GM11168 (cell line): ENCODE measurements at regions not wholly inside any gene's neighbourhood (a gene's known extent, or its start where the extent isn't known, plus 50 kb on each side); places are given as distances from the start of the nearest gene placed in this dataset.
"Not testable (repeated sequence)": the region's sequence is repeated elsewhere in the genome, so short reads cannot be mapped to it uniquely, and the experiment has no call there.

Experiments
- in situ Hi-C: fragments of 300-500 bp; cut with MboI; formaldehyde crosslinking; loops from one replicate; pipeline ENCODE4 v1.12.0; 2022; ENCODE audit warnings: low sequenced_read_pairs; ENCODE audit not compliant: unreplicated experiment

DNA sequence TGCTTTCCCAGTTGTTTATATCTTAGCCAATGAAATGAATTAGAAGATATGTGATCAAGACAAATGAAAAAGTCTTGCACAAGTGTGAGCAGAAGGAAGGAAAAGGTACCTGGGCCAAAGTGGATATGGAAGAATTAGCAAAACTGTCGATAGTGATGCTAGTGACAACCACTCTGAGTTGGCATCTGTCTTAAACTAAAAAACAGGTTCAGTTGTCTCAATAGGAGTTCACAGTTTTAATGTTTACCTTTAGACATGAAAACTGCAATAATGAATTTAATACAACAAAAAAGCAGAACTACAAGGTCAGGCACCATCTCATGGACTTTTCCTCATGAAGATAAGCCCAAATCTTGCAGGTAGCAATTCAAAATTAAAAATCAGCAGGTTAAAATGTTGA, 688.5 kb downstream of the EFNB2 start:
- in situ Hi-C loops = no loop called here

GRCh38 chr13:105841286-105841685, 694.2 kb downstream of the EFNB2 start:
- in situ Hi-C loops = no loop called here

DNA sequence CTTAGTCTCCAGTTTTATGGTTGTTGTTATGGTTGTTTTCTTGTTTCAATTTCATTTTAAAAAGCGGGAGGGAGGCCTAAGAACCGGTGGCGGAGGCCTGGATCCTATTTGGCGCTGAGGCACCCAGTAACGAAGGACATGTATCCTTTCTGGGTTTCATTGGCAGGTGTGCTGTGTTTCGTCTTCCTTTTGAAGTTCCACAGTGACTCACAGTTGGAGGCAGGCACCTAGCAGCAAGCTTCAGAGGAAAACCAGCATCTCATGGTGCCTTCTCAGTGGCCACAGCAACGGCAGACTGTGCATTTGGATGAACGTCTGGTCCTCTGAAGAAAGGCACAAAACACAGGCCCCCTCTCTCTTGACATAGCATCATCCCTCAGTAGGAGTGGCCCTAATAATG, 697.2 kb downstream of the EFNB2 start:
- in situ Hi-C loops = no loop called here

GRCh38 chr13:105837295-105837694, 698.2 kb downstream of the EFNB2 start:
- in situ Hi-C loops = not testable (repeated sequence)

GRCh38 chr13:105830821-105831220, 704.6 kb downstream of the EFNB2 start:
- in situ Hi-C loops = no loop called here

GRCh38 chr13:105827111-105827809, 708.2 kb downstream of the EFNB2 start:
- in situ Hi-C loops = no loop called here

- in situ Hi-C loops = no loop called here
Observed at GRCh38 chr13:105825071-105825470, 710.4 kb downstream of the EFNB2 start.

GRCh38 chr13:105821337-105821736, 714.1 kb downstream of the EFNB2 start:
- in situ Hi-C loops = no loop called here

GRCh38 chr13:105820415-105820814, 715.0 kb downstream of the EFNB2 start:
- in situ Hi-C loops = no loop called here

- in situ Hi-C loops = no loop called here
Observed at GRCh38 chr13:105817498-105817897, 718.0 kb downstream of the EFNB2 start.

GRCh38 chr13:105816994-105817393, 718.5 kb downstream of the EFNB2 start:
- in situ Hi-C loops = no loop called here

GRCh38 chr13:105814902-105815250, 720.6 kb downstream of the EFNB2 start:
- in situ Hi-C loops = no loop called here

DNA sequence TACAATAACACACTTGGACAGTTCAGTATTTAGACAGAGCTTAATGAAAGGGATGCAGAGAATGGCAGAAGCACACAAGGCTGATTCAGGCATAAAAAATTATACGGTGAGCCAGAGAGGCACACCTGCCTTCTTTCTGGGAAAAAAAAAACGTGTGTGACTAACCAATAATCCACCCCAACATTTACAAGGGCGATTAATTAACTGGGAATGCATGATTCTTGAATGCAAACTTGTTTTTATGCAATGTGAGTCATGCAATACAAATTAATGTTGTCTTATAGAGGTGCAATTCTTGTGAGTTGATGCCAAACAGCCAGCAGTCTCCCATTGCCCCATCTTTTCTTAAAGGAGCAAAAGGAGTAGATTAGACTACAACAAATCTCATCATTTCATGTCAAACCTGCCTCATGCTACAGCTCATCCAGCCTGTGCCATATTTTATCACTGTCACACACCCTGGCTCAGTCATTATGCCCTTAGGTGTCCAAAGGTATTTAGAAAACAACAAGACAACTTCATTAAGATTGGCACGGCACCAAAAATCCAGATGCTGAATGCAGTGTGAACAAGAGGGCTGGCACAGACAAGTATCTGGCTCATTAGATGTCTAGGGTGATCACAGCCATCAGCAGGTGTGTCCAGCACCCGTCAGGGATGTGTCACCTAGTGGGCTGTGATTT, 721.1 kb downstream of the EFNB2 start:
- in situ Hi-C loops = no loop called here

GRCh38 chr13:105806628-105806920, 728.9 kb downstream of the EFNB2 start:
- in situ Hi-C loops = no loop called here

GRCh38 chr13:105805892-105806627, 729.4 kb downstream of the EFNB2 start:
- in situ Hi-C loops = no loop called here

DNA sequence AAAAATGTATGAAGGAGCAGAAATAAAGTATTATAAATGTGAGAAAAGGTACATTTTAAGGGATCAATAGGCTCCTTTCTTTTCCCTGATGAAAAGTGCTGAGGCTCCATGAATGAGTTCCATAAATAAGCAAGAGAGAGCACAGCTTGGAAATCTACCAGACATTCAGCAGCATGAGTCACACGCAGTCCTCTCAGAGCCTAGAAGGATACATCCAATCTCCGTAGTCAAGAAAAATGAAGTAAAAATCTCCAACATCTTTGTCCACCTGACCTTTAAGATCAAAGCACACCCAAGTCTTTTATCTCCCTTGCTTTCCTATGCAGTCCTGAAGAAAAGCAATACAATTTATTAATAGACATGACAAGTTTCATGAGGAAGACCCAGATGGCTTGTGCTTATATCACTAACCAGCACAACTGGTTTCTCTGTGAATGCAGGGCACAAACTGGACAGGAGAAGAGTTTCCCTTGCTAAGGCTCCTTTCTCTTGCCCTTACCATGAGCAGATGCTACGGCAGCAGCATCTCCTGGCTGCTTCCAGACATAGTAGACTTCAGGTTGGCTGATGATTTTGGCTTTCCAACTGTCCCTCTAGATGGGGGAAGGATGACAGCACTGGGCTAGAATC, 730.8 kb downstream of the EFNB2 start:
- in situ Hi-C loops = no loop called here

- in situ Hi-C loops = no loop called here
Observed at GRCh38 chr13:105799155-105799554, 736.3 kb downstream of the EFNB2 start.

- in situ Hi-C loops = no loop called here
Observed at GRCh38 chr13:105798541-105798940, 736.9 kb downstream of the EFNB2 start.

- in situ Hi-C loops = no loop called here
Observed at GRCh38 chr13:105796081-105796480, 739.4 kb downstream of the EFNB2 start.

- in situ Hi-C loops = no loop called here
Observed at GRCh38 chr13:105790923-105791322, 744.5 kb downstream of the EFNB2 start.

DNA sequence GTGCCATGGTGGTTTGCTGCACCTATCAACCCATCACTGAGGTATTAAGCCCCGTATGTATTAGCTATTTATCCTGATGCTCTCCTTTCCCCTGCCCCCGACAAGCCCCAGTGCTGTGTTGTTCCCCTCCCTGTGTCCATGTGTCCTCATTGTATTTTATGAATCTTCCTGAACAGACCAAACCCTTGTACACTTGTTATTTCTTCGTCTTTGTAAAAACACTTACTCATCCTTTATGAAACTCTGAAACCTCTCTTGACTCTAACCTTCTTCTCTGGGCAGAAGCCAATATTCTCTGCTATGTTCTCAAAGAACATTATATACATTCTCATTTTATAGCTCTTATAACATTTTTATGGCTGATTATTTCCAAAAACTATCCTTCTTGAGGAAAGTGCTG, 746.9 kb downstream of the EFNB2 start:
- in situ Hi-C loops = no loop called here
